ENCODE measurements at regions not wholly inside any gene's neighbourhood (a gene's known extent, or its start where the extent isn't known, plus 50 kb on each side); places are given as distances from the start of the nearest gene placed in this dataset.

- TF ChIP-seq CTCF (IDR thresholded peaks at IDR 0.05; ENCODE audit: insufficient read depth, low read length, poor library complexity, severe bottlenecking) = no peak
- TF ChIP-seq EZH2phosphoT487 (conservative IDR thresholded peaks at IDR 0.05; ENCODE audit: low read length) = no peak
Measured at GRCh38 chr12:107247650-107248049, 154.3 kb upstream of the CRY1 start.

Data from SU-DHL-6 (cell line).